Neural cell (in vitro differentiated cells): ENCODE measurements at regions not wholly inside any gene's neighbourhood (a gene's known extent, or its start where the extent isn't known, plus 50 kb on each side); places are given as distances from the start of the nearest gene placed in this dataset.

Experiments
- H2AFZ ChIP-seq: fragments of 200-600, 300-800 bp; sonication (generic), shearing (Covaris generic); 2 replicates; pipeline ENCODE4 v1.6.0; 2014; ENCODE audit warnings: low read depth, mild to moderate bottlenecking, antibody characterized with exemption, low read length, moderate library complexity
- H3F3A ChIP-seq: fragments of 200-600 bp; shearing (Covaris generic); 2 replicates; pipeline ENCODE4 v1.6.1; 2016; ENCODE audit warnings: mild to moderate bottlenecking, moderate library complexity, mixed read lengths, antibody characterized with exemption, low read length; ENCODE audit not compliant: insufficient read depth, poor library complexity, severe bottlenecking
- H3K27ac ChIP-seq: fragments of 200-600, 300-800 bp; sonication (generic), shearing (Covaris generic); 2 replicates; pipeline ENCODE4 v1.5.1; 2014; ENCODE audit warnings: mild to moderate bottlenecking, low read length, moderate library complexity
- H3K27me3 ChIP-seq: fragments of 300-800, 200-600 bp; sonication (generic), shearing (Covaris generic); 2 replicates; pipeline ENCODE4 v1.6.0; 2014; ENCODE audit warnings: mild to moderate bottlenecking, low read depth, low read length, moderate library complexity; ENCODE audit not compliant: insufficient read depth
- H3K36me3 ChIP-seq: fragments of 300-800, 200-600 bp; sonication (generic), shearing (Covaris generic); 2 replicates; pipeline ENCODE4 v1.5.1; 2014; ENCODE audit warnings: mild to moderate bottlenecking, antibody characterized with exemption, low read length, moderate library complexity; ENCODE audit not compliant: insufficient read depth
- H3K4me2 ChIP-seq: fragments of 300-800, 200-600 bp; sonication (generic), shearing (Covaris generic); 2 replicates; pipeline ENCODE4 v1.6.0; 2014; ENCODE audit warnings: mild to moderate bottlenecking, low read length
- H3K4me3 ChIP-seq: fragments of 300-800, 200-600 bp; sonication (generic), shearing (Covaris generic); 2 replicates; pipeline ENCODE4 v1.5.1; 2014; ENCODE audit warnings: mild to moderate bottlenecking, low read length, moderate library complexity
- H3K79me2 ChIP-seq: fragments of 200-600 bp; shearing (Covaris generic); replicated peaks from 2 replicates; pipeline ENCODE4 v1.6.0; 2014; ENCODE audit warnings: mild to moderate bottlenecking, low read length, moderate library complexity; ENCODE audit not compliant: insufficient read depth
- H3K9ac ChIP-seq: fragments of 300-800, 200-600 bp; sonication (generic), shearing (Covaris generic); 2 replicates; pipeline ENCODE4 v1.6.1; 2016; ENCODE audit warnings: mild to moderate bottlenecking, low read length, mixed read lengths
- H3K9me2 ChIP-seq: fragments of 200-600 bp; shearing (Covaris generic); 2 replicates; pipeline ENCODE4 v1.6.1; 2016; ENCODE audit warnings: mild to moderate bottlenecking, low read length, mixed read lengths; ENCODE audit not compliant: insufficient read depth
- H3K9me3 ChIP-seq: fragments of 200-600, 300-800 bp; sonication (generic), shearing (Covaris generic); 2 replicates; pipeline ENCODE4 v1.6.1; 2016; ENCODE audit warnings: mild to moderate bottlenecking, mixed run types, low read length, moderate library complexity, mixed read lengths
- H4K20me1 ChIP-seq: fragments of 200-600 bp; shearing (Covaris generic); 2 replicates; pipeline ENCODE4 v1.6.1; 2016; ENCODE audit warnings: mild to moderate bottlenecking, mixed run types; ENCODE audit not compliant: insufficient read depth
- CTCF ChIP-seq: fragments of 450-650 bp; IDR thresholded peaks from 2 replicates; pipeline ENCODE4 v1.5.1; 2014; ENCODE audit warnings: antibody characterized with exemption, mild to moderate bottlenecking, moderate library complexity; ENCODE audit not compliant: poor library complexity, severe bottlenecking
- EP300 ChIP-seq: fragments of 450-650 bp; conservative IDR thresholded peaks from 2 replicates; pipeline ENCODE4 v1.6.1; 2014; ENCODE audit warnings: antibody characterized with exemption, mild to moderate bottlenecking, moderate library complexity; ENCODE audit not compliant: poor library complexity, severe bottlenecking
- EZH2 ChIP-seq: fragments of 200-600, 300-800 bp; shearing (Covaris generic), sonication (generic); IDR thresholded peaks from 2 replicates; pipeline ENCODE4 v1.6.1; 2014; ENCODE audit warnings: antibody characterized with exemption, low read length, borderline replicate concordance, mild to moderate bottlenecking; ENCODE audit not compliant: insufficient read depth, poor library complexity, severe bottlenecking
- MXI1 ChIP-seq: fragments of 450-650 bp; conservative IDR thresholded peaks from 2 replicates; pipeline ENCODE4 v1.6.1; 2014; ENCODE audit warnings: antibody characterized with exemption, mild to moderate bottlenecking; ENCODE audit not compliant: poor library complexity, severe bottlenecking
- POLR2AphosphoS5 ChIP-seq: IDR thresholded peaks from 2 replicates; pipeline ENCODE4 v1.6.1; 2012
- RAD21 ChIP-seq: fragments of 450-650 bp; conservative IDR thresholded peaks from 2 replicates; pipeline ENCODE4 v1.6.1; 2014; ENCODE audit warnings: antibody characterized with exemption, mild to moderate bottlenecking, moderate library complexity
- REST ChIP-seq: IDR thresholded peaks from 2 replicates; pipeline ENCODE4 v1.6.1; 2012; ENCODE audit warnings: borderline replicate concordance
- SMC3 ChIP-seq: fragments of 450-650 bp; conservative IDR thresholded peaks from 2 replicates; pipeline ENCODE4 v1.6.1; 2014; ENCODE audit warnings: antibody characterized with exemption, mild to moderate bottlenecking, moderate library complexity; ENCODE audit not compliant: poor library complexity
- TAF1 ChIP-seq: IDR thresholded peaks from 2 replicates; pipeline ENCODE4 v1.6.1; 2012; ENCODE audit warnings: low read depth

GRCh38 chr1:96545935-96546656 is 175.5 kb upstream of the PTBP2 start:
- no peaks in the 10 kb centered on the region for H4K20me1 ChIP-seq
- no peak overlapping the region for H2AFZ ChIP-seq
- no peak for TF ChIP-seq MXI1
- no peak for TF ChIP-seq CTCF
- H3K9ac ChIP-seq, result no peak overlapping the region
- H3K36me3 ChIP-seq, result no peaks in the 10 kb centered on the region
- no peaks in the 10 kb centered on the region for H3K9me3 ChIP-seq
- no peaks in the 10 kb centered on the region for H3F3A ChIP-seq
- H3K4me2 ChIP-seq, result no peak overlapping the region
- H3K9me2 ChIP-seq, result no peaks in the 10 kb centered on the region
- H3K4me3 ChIP-seq, result no peak overlapping the region
- H3K27ac ChIP-seq, result no peak overlapping the region
- H3K27me3 ChIP-seq, result no peaks in the 10 kb centered on the region
- no peaks in the 10 kb centered on the region for H3K79me2 ChIP-seq

- H3K79me2 ChIP-seq, result no peaks in the 10 kb centered on the region
- H3K4me3 ChIP-seq, result no peak overlapping the region
- no peaks in the 10 kb centered on the region for H4K20me1 ChIP-seq
- no peak overlapping the region for H3K9ac ChIP-seq
- H3K36me3 ChIP-seq, result no peaks in the 10 kb centered on the region
- no peaks in the 10 kb centered on the region for H3K27me3 ChIP-seq
- no peaks in the 10 kb centered on the region for H3F3A ChIP-seq
- TF ChIP-seq EP300 (no peak), CTCF (no peak), RAD21 (no peak), SMC3 (no peak), POLR2AphosphoS5 (no peak), EZH2 (no peak), REST (no peak), TAF1 (no peak), MXI1 (no peak)
- no peaks in the 10 kb centered on the region for H3K9me3 ChIP-seq
- H3K4me2 ChIP-seq, result no peak overlapping the region
- H2AFZ ChIP-seq, result no peak overlapping the region
- no peak overlapping the region for H3K27ac ChIP-seq
- H3K9me2 ChIP-seq, result no peaks in the 10 kb centered on the region
Observed at GRCh38 chr1:96550061-96550460, 171.5 kb upstream of the PTBP2 start.
